MM.1S (cell line): ENCODE measurements at regions not wholly inside any gene's neighbourhood (a gene's known extent, or its start where the extent isn't known, plus 50 kb on each side); places are given as distances from the start of the nearest gene placed in this dataset.

Experiments
- DNase-seq: peaks from one replicate; pipeline ENCODE4 v3.0.0-alpha.2; 2015
- H2AFZ ChIP-seq: fragments of 300-600 bp; sonication (generic); 2 replicates; pipeline ENCODE4 v1.6.0; 2016; ENCODE audit warnings: antibody characterized with exemption, low read length
- H3F3A ChIP-seq: fragments of 300-600 bp; sonication (generic); 2 replicates; pipeline ENCODE4 v1.6.1; 2016; ENCODE audit warnings: mild to moderate bottlenecking, antibody characterized with exemption, low read length, moderate library complexity, mixed read lengths; ENCODE audit not compliant: insufficient read depth
- H3K27ac ChIP-seq: fragments of 300-600 bp; sonication (generic); 2 replicates; pipeline ENCODE4 v1.5.1; 2016; ENCODE audit warnings: mild to moderate bottlenecking, low read length
- H3K27me3 ChIP-seq: fragments of 300-600 bp; sonication (generic); replicated peaks from 2 replicates; pipeline ENCODE4 v1.6.0; 2016; ENCODE audit warnings: low read length; ENCODE audit not compliant: insufficient read depth
- H3K36me3 ChIP-seq: fragments of 300-600 bp; sonication (generic); replicated peaks from 2 replicates; pipeline ENCODE4 v1.6.1; 2016; ENCODE audit warnings: mild to moderate bottlenecking, low read length, mixed read lengths; ENCODE audit not compliant: insufficient read depth
- H3K4me1 ChIP-seq: fragments of 300-600 bp; sonication (generic); 2 replicates; pipeline ENCODE4 v1.6.1; 2016; ENCODE audit warnings: low read length, mixed read lengths
- H3K4me2 ChIP-seq: fragments of 300-600 bp; sonication (generic); 2 replicates; pipeline ENCODE4 v1.6.0; 2016; ENCODE audit warnings: low read depth, low read length
- H3K4me3 ChIP-seq: fragments of 300-600 bp; sonication (generic); 2 replicates; pipeline ENCODE4 v1.5.1; 2016; ENCODE audit warnings: low read length, mixed read lengths
- H3K79me2 ChIP-seq: fragments of 300-600 bp; sonication (generic); 2 replicates; pipeline ENCODE4 v1.6.1; 2016; ENCODE audit warnings: mixed run types, low read length, mixed read lengths
- H3K9ac ChIP-seq: fragments of 300-600 bp; sonication (generic); 2 replicates; pipeline ENCODE4 v1.6.1; 2016; ENCODE audit warnings: low read length, mixed read lengths
- H3K9me2 ChIP-seq: fragments of 300-600 bp; sonication (generic); replicated peaks from 2 replicates; pipeline ENCODE4 v1.6.1; 2016; ENCODE audit warnings: mild to moderate bottlenecking, low read length, mixed read lengths; ENCODE audit not compliant: insufficient read depth
- H3K9me3 ChIP-seq: fragments of 300-600 bp; sonication (generic); replicated peaks from 2 replicates; pipeline ENCODE4 v1.6.1; 2016; ENCODE audit warnings: mild to moderate bottlenecking, low read length, mixed read lengths; ENCODE audit not compliant: insufficient read depth
- H4K20me1 ChIP-seq: fragments of 300-600 bp; sonication (generic); 2 replicates; pipeline ENCODE4 v1.6.1; 2016; ENCODE audit warnings: mild to moderate bottlenecking, low read length, moderate library complexity, mixed read lengths; ENCODE audit not compliant: insufficient read depth
- CTCF ChIP-seq: fragments of 300-600 bp; sonication (generic); IDR thresholded peaks from 2 replicates; pipeline ENCODE4 v1.5.1; 2016; ENCODE audit warnings: antibody characterized with exemption, low read length, mixed read lengths
- EZH2 ChIP-seq: fragments of 300-600 bp; sonication (generic); optimal IDR thresholded peaks from 2 replicates; pipeline ENCODE3; 2017; ENCODE audit warnings: low read depth, mild to moderate bottlenecking, antibody characterized with exemption, low read length, mixed read lengths
- EZH2phosphoT487 ChIP-seq: fragments of 300-600 bp; sonication (generic); IDR thresholded peaks from 2 replicates; pipeline ENCODE4 v1.6.1; 2018; ENCODE audit warnings: antibody characterized with exemption, low read length

GRCh38 chrX:39189431-39189830 lies 388.2 kb downstream of the MID1IP1 start:
- H3K27me3 ChIP-seq = no peaks in the 10 kb centered on the region
- H3F3A ChIP-seq = no peaks in the 10 kb centered on the region
- H3K4me1 ChIP-seq = no peaks in the 10 kb centered on the region
- TF ChIP-seq CTCF = no peak
- no peak for TF ChIP-seq EZH2
- TF ChIP-seq EZH2phosphoT487 = no peak
- no peaks in the 10 kb centered on the region for H3K79me2 ChIP-seq
- no peak for DNase-seq
- H3K27ac ChIP-seq = no peak overlapping the region
- H3K9ac ChIP-seq = no peak overlapping the region
- H3K4me3 ChIP-seq = no peak overlapping the region
- H3K9me3 ChIP-seq = no peaks in the 10 kb centered on the region
- H4K20me1 ChIP-seq = no peaks in the 10 kb centered on the region
- no peaks in the 10 kb centered on the region for H3K36me3 ChIP-seq
- H3K4me2 ChIP-seq = no peak overlapping the region
- no peaks in the 10 kb centered on the region for H3K9me2 ChIP-seq
- no peak overlapping the region for H2AFZ ChIP-seq

- Histone ChIP-seq H2AFZ (no peak overlapping the region), H3K79me2 (no peaks in the 10 kb centered on the region), H3K27ac (no peak overlapping the region), H3K27me3 (no peaks in the 10 kb centered on the region), H3F3A (peaks cover 10% of the 10 kb centered on the region), H3K9ac (no peak overlapping the region), H3K4me2 (no peak overlapping the region), H3K9me2 (no peaks in the 10 kb centered on the region), H3K9me3 (no peaks in the 10 kb centered on the region), H3K4me1 (peaks cover 30% of the 10 kb centered on the region), H4K20me1 (no peaks in the 10 kb centered on the region), H3K36me3 (no peaks in the 10 kb centered on the region), H3K4me3 (no peak overlapping the region)
- TF ChIP-seq EZH2 (no peak), EZH2phosphoT487 (no peak), CTCF (no peak)
- no peak for DNase-seq
These were observed 393.4 kb downstream of the MID1IP1 start for GRCh38 chrX:39194673-39195072.

DNA sequence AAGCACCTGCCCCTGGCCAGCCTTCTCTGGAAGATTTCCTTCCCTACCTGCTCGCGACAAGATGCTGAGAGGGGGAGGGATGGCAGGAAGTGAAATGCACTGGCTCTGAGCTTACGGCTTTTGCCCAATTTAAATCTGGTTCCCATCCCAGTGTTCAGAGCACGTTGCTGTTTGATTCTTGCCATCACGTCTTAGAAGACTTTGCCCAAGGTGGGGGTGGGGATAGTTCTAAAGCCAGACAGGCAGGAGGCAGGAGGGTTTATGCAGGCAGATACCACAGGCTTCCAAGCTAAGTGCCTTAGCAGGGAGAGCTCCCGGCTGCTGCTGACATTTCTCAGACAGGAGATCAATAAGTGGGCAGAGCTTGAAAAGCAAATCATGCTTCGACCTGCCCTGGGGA lies 393.9 kb downstream of the MID1IP1 start:
- H3K79me2 ChIP-seq = no peaks in the 10 kb centered on the region
- H3K9ac ChIP-seq = no peak overlapping the region
- no peaks in the 10 kb centered on the region for H3K27me3 ChIP-seq
- H3K36me3 ChIP-seq = no peaks in the 10 kb centered on the region
- H3F3A ChIP-seq = peaks cover 10% of the 10 kb centered on the region
- no peak overlapping the region for H3K4me2 ChIP-seq
- no peaks in the 10 kb centered on the region for H3K9me3 ChIP-seq
- TF ChIP-seq EZH2 (no peak), CTCF (no peak), EZH2phosphoT487 (no peak)
- no peak overlapping the region for H3K4me3 ChIP-seq
- peaks cover 30% of the 10 kb centered on the region for H3K4me1 ChIP-seq
- H4K20me1 ChIP-seq = no peaks in the 10 kb centered on the region
- no peak overlapping the region for H3K27ac ChIP-seq
- no peaks in the 10 kb centered on the region for H3K9me2 ChIP-seq
- no peak overlapping the region for H2AFZ ChIP-seq
- no peak for DNase-seq
